HCT116 (cell line): ENCODE measurements at regions not wholly inside any gene's neighbourhood (a gene's known extent, or its start where the extent isn't known, plus 50 kb on each side); places are given as distances from the start of the nearest gene placed in this dataset.

Experiments
- ATAC-seq: fragments of 200-7000 bp; cut with Tn5 transposase; 2 replicates; pipeline ENCODE4 v1.9.1; 2020; ENCODE audit warnings: mild to moderate bottlenecking, moderate library complexity
- BruUV-seq: library from RNA; stranded (reverse); fragments of 400-500 nt; replicated peaks from 2 replicates; lab custom pipeline; 2021; lab: Mats Ljungman, UMichigan
- CTCF ChIA-PET: fragments of 300-600 bp; sonication (Branson Sonifier 250); formaldehyde crosslinking; loops from one replicate; lab custom pipeline; 2021; ENCODE audit warnings: antibody characterized with exemption; lab: Charles Lee
- POLR2A ChIA-PET: fragments of 300-600, 350-600 bp; sonication (Branson Sonifier 250); formaldehyde crosslinking; loops from one replicate; lab custom pipeline; 2021; ENCODE audit warnings: antibody characterized with exemption; lab: Charles Lee
- RAD21 ChIA-PET, 2 experiments: fragments of 300-600 bp; sonication (Branson Sonifier 250); formaldehyde crosslinking; loops; one replicate each; lab custom pipeline; 2023; ENCODE audit warnings: low total read pairs in 2 of 2; ENCODE audit not compliant: uncharacterized antibody in 2 of 2, unreplicated experiment in 2 of 2, low non-redundant PET in 1 of 2; lab: Charles Lee
- DNase-seq: peaks from one replicate; pipeline ENCODE4 v3.0.0-alpha.2; 2010; ENCODE audit warnings: low read depth, low spot score
- H2AFZ ChIP-seq: fragments of 200-600 bp; shearing (Covaris generic), sonication (generic); 2 replicates; pipeline ENCODE4 v1.6.1; 2017; ENCODE audit warnings: low read depth, mixed run types, mixed read lengths, antibody characterized with exemption, low read length; ENCODE audit not compliant: poor library complexity, severe bottlenecking
- H3K27ac ChIP-seq: 2 replicates; pipeline ENCODE4 v1.5.1; 2012; ENCODE audit warnings: low read depth, low read length
- H3K27me3 ChIP-seq: fragments of 200-600 bp; sonication (generic); 2 replicates; pipeline ENCODE4 v1.6.1; 2016; ENCODE audit warnings: mixed run types, low read length, mixed read lengths; ENCODE audit not compliant: insufficient read depth
- H3K36me3 ChIP-seq, 2 experiments: fragments of 200-500 bp in 1 of 2; fragments of 200-600 bp in 1 of 2; sonication (Bioruptor generic) in 1 of 2; sonication (generic) in 1 of 2; 2 replicates each; pipeline versions ENCODE4 v1.5.1 to v1.6.1; 2014 to 2016; ENCODE audit warnings: low read length in 2 of 2, inconsistent platforms in 1 of 2, mixed read lengths in 1 of 2, mixed run types in 1 of 2; ENCODE audit not compliant: insufficient read depth in 2 of 2, control insufficient read depth in 1 of 2
- H3K4me1 ChIP-seq, 2 experiments: fragments of 200-600 bp in 1 of 2; sonication (generic) in 1 of 2; 2 replicates each; pipeline versions ENCODE4 v1.5.1 to v1.6.1; 2012 to 2017; ENCODE audit warnings: low read length in 2 of 2, inconsistent platforms in 1 of 2, mild to moderate bottlenecking in 1 of 2, mixed read lengths in 1 of 2, mixed run types in 1 of 2, moderate library complexity in 1 of 2; ENCODE audit not compliant: insufficient read depth in 2 of 2, control insufficient read depth in 1 of 2
- H3K4me2 ChIP-seq: fragments of 200-600 bp; sonication (generic); 2 replicates; pipeline ENCODE4 v1.6.1; 2017; ENCODE audit warnings: mixed run types, low read length, mixed read lengths
- H3K4me3 ChIP-seq, 2 experiments: fragments of 200-600 bp in 1 of 2; sonication (generic) in 1 of 2; replicated peaks in 1 of 2; 2 replicates each; pipeline ENCODE4 v1.5.1; 2011 to 2016; ENCODE audit warnings: low read length in 2 of 2, control low read depth in 1 of 2, low read depth in 1 of 2, mild to moderate bottlenecking in 1 of 2, mixed read lengths in 1 of 2, mixed run types in 1 of 2
- H3K79me2 ChIP-seq: fragments of 200-600 bp; sonication (generic); 2 replicates; pipeline ENCODE4 v1.6.1; 2017; ENCODE audit warnings: mild to moderate bottlenecking, mixed run types, low read length, moderate library complexity, mixed read lengths; ENCODE audit not compliant: insufficient read depth
- H3K9ac ChIP-seq: fragments of 200-600 bp; sonication (generic); 2 replicates; pipeline ENCODE4 v1.6.1; 2016; ENCODE audit warnings: low read length, mixed read lengths
- H3K9me2 ChIP-seq: fragments of 200-600 bp; sonication (generic), shearing (Covaris generic); 2 replicates; pipeline ENCODE4 v1.6.1; 2017; ENCODE audit warnings: mixed run types, mild to moderate bottlenecking, moderate library complexity; ENCODE audit not compliant: insufficient read depth
- H3K9me3 ChIP-seq, 2 experiments: fragments of 200-500 bp in 1 of 2; fragments of 200-600 bp in 1 of 2; sonication (Bioruptor generic) in 1 of 2; sonication (generic) in 1 of 2; 2 replicates each; pipeline ENCODE4 v1.6.1; 2014 to 2017; ENCODE audit warnings: low read length in 2 of 2, mixed read lengths in 2 of 2, inconsistent platforms in 1 of 2, low read depth in 1 of 2, mild to moderate bottlenecking in 1 of 2, mixed run types in 1 of 2, moderate library complexity in 1 of 2; ENCODE audit not compliant: control insufficient read depth in 1 of 2, insufficient read depth in 1 of 2
- H4K20me1 ChIP-seq: fragments of 200-600 bp; sonication (generic), shearing (Covaris generic); 2 replicates; pipeline ENCODE4 v1.6.1; 2017; ENCODE audit warnings: mixed run types, mild to moderate bottlenecking, moderate library complexity; ENCODE audit not compliant: insufficient read depth
- CEBPB ChIP-seq: IDR thresholded peaks from 2 replicates; pipeline ENCODE4 v1.6.1; 2012; ENCODE audit warnings: low read depth
- CTCF ChIP-seq, 3 experiments: fragments of 200-600 bp in 1 of 3; sonication (generic) in 1 of 3; IDR thresholded peaks in 2 of 3; conservative IDR thresholded peaks in 1 of 3; 2 replicates each; pipeline ENCODE4 v1.5.1; 2012 to 2017; ENCODE audit warnings: low read depth in 2 of 3, low read length in 2 of 3, antibody characterized with exemption in 1 of 3, borderline replicate concordance in 1 of 3, control low read depth in 1 of 3, mild to moderate bottlenecking in 1 of 3, mixed read lengths in 1 of 3, mixed run types in 1 of 3, moderate library complexity in 1 of 3; ENCODE audit not compliant: insufficient read depth in 1 of 3
- EZH2phosphoT487 ChIP-seq: fragments of 200-600 bp; IDR thresholded peaks from 2 replicates; pipeline ENCODE4 v1.6.1; 2018; ENCODE audit warnings: antibody characterized with exemption, borderline replicate concordance
- FOSL1 ChIP-seq: IDR thresholded peaks from 2 replicates; pipeline ENCODE4 v1.6.1; 2012; ENCODE audit warnings: low read depth
- POLR2A ChIP-seq: IDR thresholded peaks from 2 replicates; pipeline ENCODE4 v1.7.0; 2011; ENCODE audit warnings: borderline replicate concordance; ENCODE audit not compliant: insufficient read depth, insufficient read length; ENCODE audit errors: extremely low read depth
- POLR2AphosphoS5 ChIP-seq: IDR thresholded peaks from 2 replicates; pipeline ENCODE4 v1.6.1; 2011; ENCODE audit warnings: mild to moderate bottlenecking, low read depth, low read length, moderate library complexity
- RAD21 ChIP-seq: IDR thresholded peaks from 2 replicates; pipeline ENCODE4 v1.6.1; 2012; ENCODE audit warnings: low read depth, mild to moderate bottlenecking
- SIN3A ChIP-seq: IDR thresholded peaks from 2 replicates; pipeline ENCODE4 v1.6.1; 2012; ENCODE audit warnings: low read depth
- SRF ChIP-seq: IDR thresholded peaks from 2 replicates; pipeline ENCODE4 v1.6.1; 2012; ENCODE audit warnings: low read depth
- TCF7L2 ChIP-seq: IDR thresholded peaks from 2 replicates; pipeline ENCODE4 v1.7.0; 2011; ENCODE audit warnings: borderline replicate concordance, inconsistent platforms; ENCODE audit not compliant: insufficient read depth, insufficient read length; ENCODE audit errors: extremely low read depth
- YY1 ChIP-seq: IDR thresholded peaks from 2 replicates; pipeline ENCODE4 v1.6.1; 2011; ENCODE audit warnings: low read length, low read depth, moderate library complexity, mild to moderate bottlenecking; ENCODE audit not compliant: insufficient replicate concordance; ENCODE audit errors: extremely low read depth
- ZBTB33 ChIP-seq: IDR thresholded peaks from 2 replicates; pipeline ENCODE4 v1.6.1; 2011; ENCODE audit warnings: mild to moderate bottlenecking, low read length, moderate library complexity; ENCODE audit not compliant: insufficient replicate concordance; ENCODE audit errors: extremely low read depth
- intact Hi-C: fragments of 100-400 bp; cut with micrococcal nuclease; formaldehyde crosslinking; loops from 2 replicates; pipeline ENCODE4 v1.10.0; 2022
- TF ChIP-seq, protein P1 (sequence below): IDR thresholded peaks from 2 replicates; pipeline ENCODE4 v1.6.1; 2012; ENCODE audit warnings: low read depth
- TF ChIP-seq, protein P2 (sequence below): IDR thresholded peaks from 2 replicates; pipeline ENCODE4 v1.6.1; 2012

GRCh38 chr3:145981056-145981455 is 179.9 kb downstream of the PLOD2 start:
- ATAC-seq (no peak), DNase-seq (no peak)
- Histone ChIP-seq H3K79me2 (no peaks in the 10 kb centered on the region), H3K9me2 (no peaks in the 10 kb centered on the region), H3K9ac (no peak overlapping the region), H3K9me3 (no peaks in the 10 kb centered on the region), H4K20me1 (no peaks in the 10 kb centered on the region), H3K4me3 (no peak overlapping the region), H3K4me2 (no peak overlapping the region), H3K27ac (no peak overlapping the region), H3K27me3 (no peaks in the 10 kb centered on the region), H3K4me1 (no peaks in the 10 kb centered on the region), H2AFZ (no peak overlapping the region), H3K36me3 (no peaks in the 10 kb centered on the region)
- POLR2A ChIA-PET: no interaction called here
- intact Hi-C loops: no loop called here
- RAD21 ChIA-PET: no interaction called here
- CTCF ChIA-PET: no interaction called here
- TF ChIP-seq TCF7L2 (no peak), POLR2AphosphoS5 (no peak), CEBPB (no peak), SIN3A (no peak), ZBTB33 (no peak), FOSL1 (no peak), YY1 (no peak), RAD21 (no peak), SRF (no peak), CTCF (IDR thresholded peaks at IDR 0.05 in 2 of 3, conservative IDR thresholded peaks at IDR 0.05 in 1 of 3; ENCODE audit: borderline replicate concordance in 1 of 3, insufficient read depth in 1 of 3, low read depth in 2 of 3, low read length in 2 of 3) (no peak), POLR2A (no peak), EZH2phosphoT487 (no peak)
- TF ChIP-seq, protein P1, sequence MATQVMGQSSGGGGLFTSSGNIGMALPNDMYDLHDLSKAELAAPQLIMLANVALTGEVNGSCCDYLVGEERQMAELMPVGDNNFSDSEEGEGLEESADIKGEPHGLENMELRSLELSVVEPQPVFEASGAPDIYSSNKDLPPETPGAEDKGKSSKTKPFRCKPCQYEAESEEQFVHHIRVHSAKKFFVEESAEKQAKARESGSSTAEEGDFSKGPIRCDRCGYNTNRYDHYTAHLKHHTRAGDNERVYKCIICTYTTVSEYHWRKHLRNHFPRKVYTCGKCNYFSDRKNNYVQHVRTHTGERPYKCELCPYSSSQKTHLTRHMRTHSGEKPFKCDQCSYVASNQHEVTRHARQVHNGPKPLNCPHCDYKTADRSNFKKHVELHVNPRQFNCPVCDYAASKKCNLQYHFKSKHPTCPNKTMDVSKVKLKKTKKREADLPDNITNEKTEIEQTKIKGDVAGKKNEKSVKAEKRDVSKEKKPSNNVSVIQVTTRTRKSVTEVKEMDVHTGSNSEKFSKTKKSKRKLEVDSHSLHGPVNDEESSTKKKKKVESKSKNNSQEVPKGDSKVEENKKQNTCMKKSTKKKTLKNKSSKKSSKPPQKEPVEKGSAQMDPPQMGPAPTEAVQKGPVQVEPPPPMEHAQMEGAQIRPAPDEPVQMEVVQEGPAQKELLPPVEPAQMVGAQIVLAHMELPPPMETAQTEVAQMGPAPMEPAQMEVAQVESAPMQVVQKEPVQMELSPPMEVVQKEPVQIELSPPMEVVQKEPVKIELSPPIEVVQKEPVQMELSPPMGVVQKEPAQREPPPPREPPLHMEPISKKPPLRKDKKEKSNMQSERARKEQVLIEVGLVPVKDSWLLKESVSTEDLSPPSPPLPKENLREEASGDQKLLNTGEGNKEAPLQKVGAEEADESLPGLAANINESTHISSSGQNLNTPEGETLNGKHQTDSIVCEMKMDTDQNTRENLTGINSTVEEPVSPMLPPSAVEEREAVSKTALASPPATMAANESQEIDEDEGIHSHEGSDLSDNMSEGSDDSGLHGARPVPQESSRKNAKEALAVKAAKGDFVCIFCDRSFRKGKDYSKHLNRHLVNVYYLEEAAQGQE: no peak
- TF ChIP-seq, protein P2, sequence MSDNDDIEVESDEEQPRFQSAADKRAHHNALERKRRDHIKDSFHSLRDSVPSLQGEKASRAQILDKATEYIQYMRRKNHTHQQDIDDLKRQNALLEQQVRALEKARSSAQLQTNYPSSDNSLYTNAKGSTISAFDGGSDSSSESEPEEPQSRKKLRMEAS: no peak
- no TSS peak for BruUV-seq
